Loucy (cell line): ENCODE measurements at regions not wholly inside any gene's neighbourhood (a gene's known extent, or its start where the extent isn't known, plus 50 kb on each side); places are given as distances from the start of the nearest gene placed in this dataset.

ENCODE experiments used
- H2AFZ ChIP-seq: fragments of 200-600 bp; sonication (generic); 2 replicates; pipeline ENCODE4 v1.6.0; 2016; ENCODE audit warnings: antibody characterized with exemption, mild to moderate bottlenecking, low read length, moderate library complexity
- H3F3A ChIP-seq: fragments of 200-600 bp; 2 replicates; pipeline ENCODE4 v1.6.0; 2016; ENCODE audit warnings: antibody characterized with exemption, low read depth, mild to moderate bottlenecking
- H3K27me3 ChIP-seq: fragments of 200-600 bp; sonication (generic); 2 replicates; pipeline ENCODE4 v1.6.1; 2014; ENCODE audit warnings: low read length, mild to moderate bottlenecking; ENCODE audit not compliant: insufficient read depth, poor library complexity, severe bottlenecking
- H3K36me3 ChIP-seq: fragments of 200-600 bp; sonication (generic); 2 replicates; pipeline ENCODE4 v1.6.1; 2016; ENCODE audit warnings: low read length; ENCODE audit not compliant: insufficient read depth
- H3K4me1 ChIP-seq: fragments of 200-600 bp; sonication (generic); 2 replicates; pipeline ENCODE4 v1.5.1; 2014; ENCODE audit warnings: low read length, mild to moderate bottlenecking; ENCODE audit not compliant: insufficient read depth, poor library complexity, severe bottlenecking
- H3K4me2 ChIP-seq: fragments of 200-600 bp; sonication (generic); 2 replicates; pipeline ENCODE4 v1.6.0; 2014; ENCODE audit warnings: antibody characterized with exemption, low read length, low read depth, mild to moderate bottlenecking; ENCODE audit not compliant: poor library complexity, severe bottlenecking
- H3K4me3 ChIP-seq: fragments of 200-600 bp; sonication (generic); 2 replicates; pipeline ENCODE4 v1.5.1; 2014; ENCODE audit warnings: low read length, mild to moderate bottlenecking, mixed read lengths; ENCODE audit not compliant: poor library complexity, severe bottlenecking
- H3K79me2 ChIP-seq: fragments of 200-600 bp; sonication (generic); 2 replicates; pipeline ENCODE4 v1.6.1; 2014; ENCODE audit warnings: low read length; ENCODE audit not compliant: insufficient read depth
- H3K9ac ChIP-seq: fragments of 200-600 bp; sonication (generic); 2 replicates; pipeline ENCODE4 v1.6.0; 2014; ENCODE audit warnings: mild to moderate bottlenecking, low read depth, low read length, moderate library complexity; ENCODE audit not compliant: poor library complexity, severe bottlenecking
- H3K9me2 ChIP-seq: fragments of 200-600 bp; sonication (generic); replicated peaks from 2 replicates; pipeline ENCODE4 v1.6.1; 2016; ENCODE audit warnings: low read depth, low read length, mixed read lengths
- H3K9me3 ChIP-seq: fragments of 200-600 bp; sonication (generic); 2 replicates; pipeline ENCODE4 v1.6.1; 2014; ENCODE audit warnings: mild to moderate bottlenecking, antibody characterized with exemption, low read length, low read depth; ENCODE audit not compliant: insufficient read depth
- H4K20me1 ChIP-seq: fragments of 200-600 bp; sonication (generic); 2 replicates; pipeline ENCODE4 v1.6.0; 2014; ENCODE audit warnings: antibody characterized with exemption, low read length, mild to moderate bottlenecking; ENCODE audit not compliant: insufficient read depth, poor library complexity, severe bottlenecking
- CTCF ChIP-seq: fragments of 200-600 bp; sonication (generic); conservative IDR thresholded peaks from 2 replicates; pipeline ENCODE4 v1.5.1; 2014; ENCODE audit warnings: mild to moderate bottlenecking, antibody characterized with exemption, low read length
- EZH2phosphoT487 ChIP-seq: fragments of 200-600 bp; IDR thresholded peaks from 2 replicates; pipeline ENCODE4 v1.6.1; 2018; ENCODE audit warnings: antibody characterized with exemption, mild to moderate bottlenecking, moderate library complexity, borderline replicate concordance

GRCh38 chr10:4382811-4383210, 443.2 kb upstream of the AKR1E2 start:
- Histone ChIP-seq H4K20me1 (no peaks in the 10 kb centered on the region), H3K36me3 (no peaks in the 10 kb centered on the region), H2AFZ (no peak overlapping the region), H3K79me2 (no peaks in the 10 kb centered on the region), H3K4me1 (no peaks in the 10 kb centered on the region), H3K4me3 (no peak overlapping the region), H3K27me3 (no peaks in the 10 kb centered on the region), H3K9me2 (no peaks in the 10 kb centered on the region), H3K9me3 (no peaks in the 10 kb centered on the region), H3K9ac (no peak overlapping the region), H3F3A (no peaks in the 10 kb centered on the region), H3K4me2 (no peak overlapping the region)
- TF ChIP-seq CTCF: no peak

DNA sequence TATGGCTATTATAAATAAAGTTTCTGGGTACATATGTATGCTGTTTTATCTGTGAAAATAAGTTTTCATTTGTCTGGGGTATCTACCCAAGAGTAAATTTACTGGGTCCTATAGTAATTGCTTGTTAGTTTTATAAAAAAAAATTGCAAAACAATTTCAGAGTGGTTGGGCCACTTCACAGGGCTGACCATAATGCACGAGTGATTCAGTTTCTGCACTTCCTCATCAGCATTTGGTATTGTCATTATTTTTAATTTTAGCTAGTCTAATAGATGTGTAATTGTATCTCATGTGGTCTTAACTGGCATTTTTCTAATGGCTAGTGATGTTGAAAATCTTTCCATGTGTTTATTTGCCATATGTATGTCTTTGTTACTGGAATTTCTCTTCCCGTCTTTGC, 452.4 kb upstream of the AKR1E2 start:
- no peaks in the 10 kb centered on the region for H3K36me3 ChIP-seq
- no peaks in the 10 kb centered on the region for H3K9me3 ChIP-seq
- no peak for TF ChIP-seq EZH2phosphoT487
- TF ChIP-seq CTCF: no peak
- no peak overlapping the region for H2AFZ ChIP-seq
- no peaks in the 10 kb centered on the region for H3F3A ChIP-seq
- no peaks in the 10 kb centered on the region for H4K20me1 ChIP-seq
- no peak overlapping the region for H3K4me3 ChIP-seq
- no peak overlapping the region for H3K9ac ChIP-seq
- H3K4me1 ChIP-seq: no peaks in the 10 kb centered on the region
- no peak overlapping the region for H3K4me2 ChIP-seq
- no peaks in the 10 kb centered on the region for H3K79me2 ChIP-seq
- H3K27me3 ChIP-seq: no peaks in the 10 kb centered on the region
- H3K9me2 ChIP-seq: 0 out of 2 replicates have a peak, but pooled peaks cover 3% of the 10 kb centered on the region

DNA sequence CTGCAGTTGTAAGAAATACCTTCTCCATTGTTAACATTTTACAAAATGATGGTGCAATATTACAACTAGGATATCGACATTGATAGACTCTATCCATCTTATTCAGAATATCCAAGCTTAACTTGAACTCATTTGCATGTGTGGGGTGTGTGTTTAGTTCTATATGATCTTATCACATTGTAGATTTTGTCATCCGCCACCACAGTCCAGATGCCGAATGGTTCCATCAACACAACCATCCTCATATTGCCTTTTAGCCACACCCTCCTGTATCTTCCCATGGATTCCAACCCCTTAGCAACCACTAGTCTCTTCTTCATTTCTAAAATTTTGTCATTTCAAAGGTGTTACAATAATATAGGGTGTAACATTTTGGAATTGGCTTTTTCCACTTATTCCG, 452.9 kb upstream of the AKR1E2 start:
- H3K4me3 ChIP-seq: no peak overlapping the region
- no peaks in the 10 kb centered on the region for H3K36me3 ChIP-seq
- TF ChIP-seq CTCF (no peak), EZH2phosphoT487 (no peak)
- no peaks in the 10 kb centered on the region for H4K20me1 ChIP-seq
- no peak overlapping the region for H3K9ac ChIP-seq
- no peaks in the 10 kb centered on the region for H3K79me2 ChIP-seq
- H3K9me2 ChIP-seq: 0 out of 2 replicates have a peak, but pooled peaks cover 3% of the 10 kb centered on the region
- no peak overlapping the region for H3K4me2 ChIP-seq
- H3K4me1 ChIP-seq: no peaks in the 10 kb centered on the region
- no peaks in the 10 kb centered on the region for H3K9me3 ChIP-seq
- no peaks in the 10 kb centered on the region for H3F3A ChIP-seq
- H2AFZ ChIP-seq: no peak overlapping the region
- H3K27me3 ChIP-seq: no peaks in the 10 kb centered on the region
